DND-41 (cell line): ENCODE measurements at regions not wholly inside any gene's neighbourhood (a gene's known extent, or its start where the extent isn't known, plus 50 kb on each side); places are given as distances from the start of the nearest gene placed in this dataset.

Experiments used
- ATAC-seq: fragments of 200-7000 bp; cut with Tn5 transposase; 3 replicates; pipeline ENCODE4 v1.9.1; 2021; ENCODE audit warnings: low read depth; ENCODE audit not compliant: insufficient read depth
- DNase-seq: peaks from one replicate; pipeline ENCODE4 v3.0.0-alpha.2; 2020
- H2AFZ ChIP-seq: 2 replicates; pipeline ENCODE4 v1.6.0; 2012; ENCODE audit warnings: low read depth, low read length
- H3K27ac ChIP-seq: 2 replicates; pipeline ENCODE4 v1.5.1; 2012; ENCODE audit warnings: low read length, inconsistent platforms
- H3K27me3 ChIP-seq: fragments of 200-600 bp; sonication (generic); 2 replicates; pipeline ENCODE4 v1.6.0; 2012; ENCODE audit warnings: low read length, mild to moderate bottlenecking, inconsistent platforms; ENCODE audit not compliant: insufficient read depth, poor library complexity
- H3K36me3 ChIP-seq: 2 replicates; pipeline ENCODE4 v1.5.1; 2012; ENCODE audit warnings: low read length, inconsistent platforms; ENCODE audit not compliant: insufficient read depth
- H3K4me1 ChIP-seq: 2 replicates; pipeline ENCODE4 v1.5.1; 2012; ENCODE audit warnings: mild to moderate bottlenecking, low read length; ENCODE audit not compliant: insufficient read depth
- H3K4me2 ChIP-seq: 2 replicates; pipeline ENCODE4 v1.6.0; 2012; ENCODE audit warnings: mild to moderate bottlenecking, moderate library complexity, low read length, inconsistent platforms; ENCODE audit not compliant: insufficient read depth
- H3K4me3 ChIP-seq, 2 experiments: fragments of 200-600 bp in 1 of 2; shearing (Covaris generic) in 1 of 2; 2 replicates each; pipeline ENCODE4 v1.5.1; 2012 to 2016; ENCODE audit warnings: inconsistent platforms in 2 of 2, low read length in 2 of 2, mild to moderate bottlenecking in 2 of 2, low read depth in 1 of 2, moderate library complexity in 1 of 2
- H3K79me2 ChIP-seq: 2 replicates; pipeline ENCODE4 v1.6.0; 2012; ENCODE audit warnings: low read length, inconsistent platforms; ENCODE audit not compliant: insufficient read depth
- H3K9ac ChIP-seq: 2 replicates; pipeline ENCODE4 v1.6.0; 2012; ENCODE audit warnings: low read depth, mild to moderate bottlenecking, inconsistent platforms, low read length, moderate library complexity
- H3K9me3 ChIP-seq: 2 replicates; pipeline ENCODE4 v1.5.1; 2012; ENCODE audit warnings: low read length, moderate library complexity, mild to moderate bottlenecking, inconsistent platforms; ENCODE audit not compliant: insufficient read depth, severe bottlenecking
- H4K20me1 ChIP-seq: 2 replicates; pipeline ENCODE4 v1.6.0; 2012; ENCODE audit warnings: low read length; ENCODE audit not compliant: insufficient read depth
- CTCF ChIP-seq: IDR thresholded peaks from 2 replicates; pipeline ENCODE4 v1.5.1; 2012; ENCODE audit warnings: borderline replicate concordance, low read length, moderate library complexity, mild to moderate bottlenecking; ENCODE audit not compliant: poor library complexity, severe bottlenecking; ENCODE audit errors: extremely low read depth
- EZH2 ChIP-seq: IDR thresholded peaks from 3 replicates; pipeline ENCODE4 v1.6.1; 2012; ENCODE audit warnings: borderline replicate concordance, low read depth, mild to moderate bottlenecking, moderate library complexity, low read length, inconsistent platforms; ENCODE audit not compliant: severe bottlenecking

GRCh38 chr17:72046643-72047612, 73.9 kb upstream of the SOX9 start:
- Histone ChIP-seq H3K79me2 (no peaks in the 10 kb centered on the region), H3K27me3 (peaks cover 6% of the 10 kb centered on the region), H2AFZ (no peak overlapping the region), H3K36me3 (no peaks in the 10 kb centered on the region), H3K9ac (no peak overlapping the region), H3K9me3 (no peaks in the 10 kb centered on the region), H4K20me1 (no peaks in the 10 kb centered on the region), H3K27ac (no peak overlapping the region), H3K4me2 (no peak overlapping the region), H3K4me3 (no peak overlapping the region), H3K4me1 (no peaks in the 10 kb centered on the region)
- ATAC-seq = no peak
- TF ChIP-seq CTCF (no peak), EZH2 (no peak)
- DNase-seq = no peak

GRCh38 chr17:72049914-72050313, 70.9 kb upstream of the SOX9 start:
- ATAC-seq (no peak), DNase-seq (no peak)
- H3K4me1 ChIP-seq = no peaks in the 10 kb centered on the region
- TF ChIP-seq EZH2 (no peak), CTCF (no peak)
- no peaks in the 10 kb centered on the region for H3K36me3 ChIP-seq
- no peaks in the 10 kb centered on the region for H3K9me3 ChIP-seq
- H3K79me2 ChIP-seq = no peaks in the 10 kb centered on the region
- H3K4me2 ChIP-seq = no peak overlapping the region
- no peak overlapping the region for H3K4me3 ChIP-seq
- no peak overlapping the region for H3K9ac ChIP-seq
- no peak overlapping the region for H2AFZ ChIP-seq
- no peak overlapping the region for H3K27ac ChIP-seq
- no peaks in the 10 kb centered on the region for H4K20me1 ChIP-seq
- peaks cover 2% of the 10 kb centered on the region for H3K27me3 ChIP-seq

GRCh38 chr17:72053036-72053435, 67.8 kb upstream of the SOX9 start:
- Histone ChIP-seq H4K20me1 (no peaks in the 10 kb centered on the region), H3K9me3 (no peaks in the 10 kb centered on the region), H3K27ac (no peak overlapping the region), H3K4me1 (no peaks in the 10 kb centered on the region), H3K4me3 (no peak overlapping the region), H3K4me2 (no peak overlapping the region), H3K9ac (no peak overlapping the region), H3K36me3 (no peaks in the 10 kb centered on the region), H2AFZ (no peak overlapping the region), H3K79me2 (no peaks in the 10 kb centered on the region), H3K27me3 (no peaks in the 10 kb centered on the region)
- TF ChIP-seq EZH2 (no peak), CTCF (no peak)
- no peak for ATAC-seq
- DNase-seq = no peak
